Liver (tissue), 7 donors: ENCODE measurements at regions not wholly inside any gene's neighbourhood (a gene's known extent, or its start where the extent isn't known, plus 50 kb on each side); places are given as distances from the start of the nearest gene placed in this dataset.

ENCODE experiments used
- DNase-seq: peaks from one replicate; pipeline ENCODE4 v3.0.0-alpha.2; 2017; ENCODE audit warnings: low spot score
- H3K27ac ChIP-seq, 2 donors: one replicate each; pipeline ENCODE4 v1.7.0; 2013; ENCODE audit warnings: inconsistent platforms in 2 of 2, low read length in 2 of 2, control low read depth in 1 of 2, low read depth in 1 of 2, mild to moderate bottlenecking in 1 of 2
- H3K27me3 ChIP-seq, 4 donors: one replicate each; pipeline versions ENCODE4 v1.6.1 to v1.7.0; 2013; ENCODE audit warnings: low read length in 3 of 4, inconsistent platforms in 1 of 4, mild to moderate bottlenecking in 1 of 4, moderate library complexity in 1 of 4; ENCODE audit not compliant: control insufficient read depth in 4 of 4, insufficient read depth in 4 of 4
- H3K36me3 ChIP-seq, 4 donors: one replicate each; pipeline versions ENCODE4 v1.6.1 to v1.7.0; 2013; ENCODE audit warnings: low read length in 3 of 4, mild to moderate bottlenecking in 3 of 4, low read depth in 1 of 4, moderate library complexity in 1 of 4; ENCODE audit not compliant: control insufficient read depth in 4 of 4, insufficient read depth in 3 of 4
- H3K4me1 ChIP-seq, 4 donors: one replicate each; pipeline versions ENCODE4 v1.6.1 to v1.7.0; 2013; ENCODE audit warnings: low read length in 3 of 4, mild to moderate bottlenecking in 3 of 4, moderate library complexity in 1 of 4; ENCODE audit not compliant: control insufficient read depth in 4 of 4, insufficient read depth in 4 of 4
- H3K4me3 ChIP-seq, 3 donors: one replicate each; pipeline versions ENCODE4 v1.6.1 to v1.7.0; 2013; ENCODE audit warnings: low read length in 3 of 3, control low read depth in 1 of 3, low read depth in 1 of 3, mild to moderate bottlenecking in 1 of 3
- H3K9ac ChIP-seq, 2 donors: one replicate each; pipeline ENCODE4 v1.7.0; 2013; ENCODE audit warnings: low read length in 2 of 2, mild to moderate bottlenecking in 2 of 2, moderate library complexity in 2 of 2, control low read depth in 1 of 2, low read depth in 1 of 2
- H3K9me3 ChIP-seq, 4 donors: one replicate each; pipeline versions ENCODE4 v1.6.1 to v1.7.0; 2013; ENCODE audit warnings: low read length in 3 of 4; ENCODE audit not compliant: control insufficient read depth in 4 of 4
- ATF3 ChIP-seq: IDR thresholded peaks from 2 replicates; pipeline ENCODE4 v1.6.1; 2016; ENCODE audit warnings: antibody characterized with exemption
- EGR1 ChIP-seq, 2 donors: IDR thresholded peaks; 2 replicates each; pipeline ENCODE4 v1.6.1; 2016 to 2018; ENCODE audit warnings: antibody characterized with exemption in 2 of 2, low read depth in 2 of 2
- FOXA2 ChIP-seq: IDR thresholded peaks from 2 replicates; pipeline ENCODE4 v1.6.1; 2016; ENCODE audit warnings: antibody characterized with exemption
- GABPA ChIP-seq, 2 donors: IDR thresholded peaks in 1 of 2; conservative IDR thresholded peaks in 1 of 2; 2 replicates each; pipeline ENCODE4 v1.6.1; 2016; ENCODE audit warnings: antibody characterized with exemption in 2 of 2, mild to moderate bottlenecking in 1 of 2, moderate library complexity in 1 of 2
- HNF4A ChIP-seq, 2 donors: conservative IDR thresholded peaks; 2 replicates each; pipeline ENCODE4 v1.6.1; 2016; ENCODE audit warnings: antibody characterized with exemption in 2 of 2, mild to moderate bottlenecking in 2 of 2
- HNF4G ChIP-seq: IDR thresholded peaks from 2 replicates; pipeline ENCODE4 v1.6.1; 2016; ENCODE audit warnings: antibody characterized with exemption
- JUND ChIP-seq, 2 donors: IDR thresholded peaks; 2 replicates each; pipeline ENCODE4 v1.6.1; 2016; ENCODE audit warnings: antibody characterized with exemption in 2 of 2
- MAX ChIP-seq: IDR thresholded peaks from 2 replicates; pipeline ENCODE4 v1.6.1; 2016; ENCODE audit warnings: antibody characterized with exemption
- NR2F2 ChIP-seq: IDR thresholded peaks from 2 replicates; pipeline ENCODE4 v1.6.1; 2016; ENCODE audit warnings: antibody characterized with exemption
- RAD21 ChIP-seq, 2 donors: IDR thresholded peaks; 2 replicates each; pipeline ENCODE4 v1.6.1; 2016; ENCODE audit warnings: antibody characterized with exemption in 2 of 2, mild to moderate bottlenecking in 2 of 2
- REST ChIP-seq: IDR thresholded peaks from 2 replicates; pipeline ENCODE4 v1.6.1; 2016; ENCODE audit warnings: antibody characterized with exemption, mild to moderate bottlenecking
- RXRA ChIP-seq, 2 donors: IDR thresholded peaks; 2 replicates each; pipeline ENCODE4 v1.6.1; 2017 to 2018; ENCODE audit warnings: antibody characterized with exemption in 2 of 2, mild to moderate bottlenecking in 1 of 2
- SP1 ChIP-seq: IDR thresholded peaks from 2 replicates; pipeline ENCODE4 v1.6.1; 2018; ENCODE audit warnings: antibody characterized with exemption, mild to moderate bottlenecking
- TAF1 ChIP-seq: conservative IDR thresholded peaks from 2 replicates; pipeline ENCODE4 v1.6.1; 2016; ENCODE audit warnings: antibody characterized with exemption, mild to moderate bottlenecking
- YY1 ChIP-seq: IDR thresholded peaks from 2 replicates; pipeline ENCODE4 v1.6.1; 2016; ENCODE audit warnings: antibody characterized with exemption, mild to moderate bottlenecking
- WGBS: extraction: QIAGEN DNeasy Blood & Tissue Kit; methylation state at CpG from one replicate; pipeline ENCODE4 v1.1.7; 2013; 5-methylcytosine and 5-hydroxymethylcytosine counted together
- donor health status: healthy.
- donor health status: healthy.
- donor health status: healthy.
- donor health status: healthy.

GRCh38 chr12:131313635-131314034 is 359.9 kb downstream of the ADGRD1 start:
- no peak for TF ChIP-seq NR2F2
- no peak for TF ChIP-seq JUND (IDR thresholded peaks at IDR 0.05)
- no peak for TF ChIP-seq FOXA2
- TF ChIP-seq TAF1 = no peak
- no peak for TF ChIP-seq EGR1 (IDR thresholded peaks at IDR 0.05; ENCODE audit: low read depth in 2 of 2)
- no peak for TF ChIP-seq GABPA (IDR thresholded peaks at IDR 0.05 in 1 of 2, conservative IDR thresholded peaks at IDR 0.05 in 1 of 2)
- TF ChIP-seq HNF4A (conservative IDR thresholded peaks at IDR 0.05) = no peak
- no peak for TF ChIP-seq REST
- TF ChIP-seq MAX = no peak
- no peak for TF ChIP-seq HNF4G
- TF ChIP-seq YY1 = no peak
- no peak for TF ChIP-seq SP1
- WGBS = 46% methylated on average over 4 of the region's 4 CpGs
- no peaks in the 10 kb centered on the region for H3K4me1 ChIP-seq
- H3K27me3 ChIP-seq = peaks cover 0 to 2% (median 0%) of the 10 kb centered on the region in 4 donors
- no peak overlapping the region for H3K9ac ChIP-seq
- H3K9me3 ChIP-seq = no peaks in the 10 kb centered on the region
- H3K36me3 ChIP-seq = no peaks in the 10 kb centered on the region
- DNase-seq = no peak
- H3K4me3 ChIP-seq = no peak overlapping the region
- H3K27ac ChIP-seq = no peak overlapping the region

- no peak overlapping the region for H3K4me3 ChIP-seq
- TF ChIP-seq RXRA (IDR thresholded peaks at IDR 0.05) (no peak), HNF4A (conservative IDR thresholded peaks at IDR 0.05) (no peak), MAX (no peak), HNF4G (no peak), NR2F2 (no peak), GABPA (IDR thresholded peaks at IDR 0.05 in 1 of 2, conservative IDR thresholded peaks at IDR 0.05 in 1 of 2) (no peak), RAD21 (IDR thresholded peaks at IDR 0.05) (no peak), EGR1 (IDR thresholded peaks at IDR 0.05; ENCODE audit: low read depth in 2 of 2) (no peak), REST (no peak), ATF3 (no peak), FOXA2 (no peak), TAF1 (no peak)
- no peak overlapping the region for H3K27ac ChIP-seq
- H3K27me3 ChIP-seq = peaks cover 0 to 2% (median 0%) of the 10 kb centered on the region in 4 donors
- H3K9me3 ChIP-seq = no peaks in the 10 kb centered on the region
- no peak for DNase-seq
- H3K9ac ChIP-seq = no peak overlapping the region
- H3K36me3 ChIP-seq = no peaks in the 10 kb centered on the region
- H3K4me1 ChIP-seq = no peaks in the 10 kb centered on the region
Measured at GRCh38 chr12:131314524-131315090, 360.9 kb downstream of the ADGRD1 start.
